HG03432 (cell line): ENCODE measurements at regions not wholly inside any gene's neighbourhood (a gene's known extent, or its start where the extent isn't known, plus 50 kb on each side); places are given as distances from the start of the nearest gene placed in this dataset.
"Not testable (repeated sequence)": the region's sequence is repeated elsewhere in the genome, so short reads cannot be mapped to it uniquely, and the experiment has no call there.

Source experiments
- ATAC-seq: cut with Tn5 transposase; IDR thresholded peaks from one replicate; pipeline ENCODE4 v1.9.1; 2021; ENCODE audit warnings: mild to moderate bottlenecking, moderate library complexity; ENCODE audit not compliant: unreplicated experiment

GRCh38 chr15:83335542-83335941, 51.1 kb upstream of the BNC1 start:
- ATAC-seq, result not testable (repeated sequence)

- ATAC-seq, result no peak
Measured at GRCh38 chr15:83339396-83339795, 54.9 kb upstream of the BNC1 start.

GRCh38 chr15:83340087-83340486, 55.6 kb upstream of the BNC1 start:
- ATAC-seq, result no peak

- ATAC-seq, result no peak
Measured at GRCh38 chr15:83346342-83346741, 61.9 kb upstream of the BNC1 start.

- ATAC-seq, result no peak
Measured at GRCh38 chr15:83352119-83352518, 67.7 kb upstream of the BNC1 start.

- ATAC-seq, result no peak
Measured at GRCh38 chr15:83356501-83357399, 72.3 kb upstream of the BNC1 start.

- no peak for ATAC-seq
Measured at GRCh38 chr15:83358972-83359564, 74.6 kb upstream of the BNC1 start.

GRCh38 chr15:83362706-83363105, 78.2 kb upstream of the BNC1 start:
- ATAC-seq, result no peak

- ATAC-seq, result no peak
Measured at GRCh38 chr15:83364501-83364900, 80.0 kb upstream of the BNC1 start.

GRCh38 chr15:83365370-83365938, 81.0 kb upstream of the BNC1 start:
- ATAC-seq, result no peak

GRCh38 chr15:83372434-83372891, 74.7 kb upstream of the SH3GL3 start:
- ATAC-seq, result no peak

GRCh38 chr15:83378921-83379578, 68.1 kb upstream of the SH3GL3 start:
- ATAC-seq, result no peak

GRCh38 chr15:83379579-83379959, 67.6 kb upstream of the SH3GL3 start:
- no peak for ATAC-seq

GRCh38 chr15:83380059-83380458, 67.1 kb upstream of the SH3GL3 start:
- ATAC-seq, result no peak

GRCh38 chr15:83380682-83381081, 66.5 kb upstream of the SH3GL3 start:
- peak; percentile 94 for ATAC-seq

- not testable (repeated sequence) for ATAC-seq
Measured at GRCh38 chr15:83383608-83384139, 63.5 kb upstream of the SH3GL3 start.

GRCh38 chr15:83396101-83396500, 51.0 kb upstream of the SH3GL3 start:
- ATAC-seq, result no peak
